HG02852 (cell line): ENCODE measurements at regions not wholly inside any gene's neighbourhood (a gene's known extent, or its start where the extent isn't known, plus 50 kb on each side); places are given as distances from the start of the nearest gene placed in this dataset.
"Not testable (repeated sequence)": the region's sequence is repeated elsewhere in the genome, so short reads cannot be mapped to it uniquely, and the experiment has no call there.

Source experiments
- ATAC-seq: cut with Tn5 transposase; IDR thresholded peaks from one replicate; pipeline ENCODE4 v1.9.1; 2021; ENCODE audit warnings: mild to moderate bottlenecking, moderate library complexity; ENCODE audit not compliant: unreplicated experiment

- no peak for ATAC-seq
Observed at GRCh38 chr1:198809247-198809646, 170.4 kb downstream of the PTPRC start.

GRCh38 chr1:198811449-198811848 lies 172.6 kb downstream of the PTPRC start:
- no peak for ATAC-seq

- ATAC-seq = no peak
Observed at GRCh38 chr1:198823626-198824025, 184.8 kb downstream of the PTPRC start.

GRCh38 chr1:198825254-198825653 lies 186.4 kb downstream of the PTPRC start:
- ATAC-seq = no peak

- no peak for ATAC-seq
Observed at GRCh38 chr1:198829356-198829755, 190.5 kb downstream of the PTPRC start.

- ATAC-seq = no peak
Observed at GRCh38 chr1:198829944-198830343, 191.1 kb downstream of the PTPRC start.

GRCh38 chr1:198830412-198830811 lies 191.6 kb downstream of the PTPRC start:
- no peak for ATAC-seq

GRCh38 chr1:198833706-198834503 lies 195.1 kb downstream of the PTPRC start:
- ATAC-seq = no peak

GRCh38 chr1:198837278-198838021 lies 198.6 kb downstream of the PTPRC start:
- ATAC-seq = no peak

- no peak for ATAC-seq
Observed at GRCh38 chr1:198838022-198838342, 199.1 kb downstream of the PTPRC start.

- ATAC-seq = no peak
Observed at GRCh38 chr1:198841477-198841876, 202.6 kb downstream of the PTPRC start.

GRCh38 chr1:198842686-198843085 lies 203.8 kb downstream of the PTPRC start:
- ATAC-seq = no peak

GRCh38 chr1:198845271-198845670 lies 206.4 kb downstream of the PTPRC start:
- ATAC-seq = no peak

- no peak for ATAC-seq
Observed at GRCh38 chr1:198845851-198846250, 207.0 kb downstream of the PTPRC start.

- no peak for ATAC-seq
Observed at GRCh38 chr1:198846556-198846955, 207.7 kb downstream of the PTPRC start.

- ATAC-seq = no peak
Observed at GRCh38 chr1:198848206-198848605, 209.4 kb downstream of the PTPRC start.

- no peak for ATAC-seq
Observed at GRCh38 chr1:198848649-198849048, 209.8 kb downstream of the PTPRC start.

- no peak for ATAC-seq
Observed at GRCh38 chr1:198849093-198849492, 210.3 kb downstream of the PTPRC start.

GRCh38 chr1:198850196-198850595 lies 211.4 kb downstream of the PTPRC start:
- no peak for ATAC-seq

GRCh38 chr1:198850966-198851365 lies 212.1 kb downstream of the PTPRC start:
- not testable (repeated sequence) for ATAC-seq

GRCh38 chr1:198856601-198857000 lies 217.8 kb downstream of the PTPRC start:
- ATAC-seq = no peak

GRCh38 chr1:198858033-198858432 lies 219.2 kb downstream of the PTPRC start:
- no peak for ATAC-seq
